ENCODE measurements at regions not wholly inside any gene's neighbourhood (a gene's known extent, or its start where the extent isn't known, plus 50 kb on each side); places are given as distances from the start of the nearest gene placed in this dataset.

DNA sequence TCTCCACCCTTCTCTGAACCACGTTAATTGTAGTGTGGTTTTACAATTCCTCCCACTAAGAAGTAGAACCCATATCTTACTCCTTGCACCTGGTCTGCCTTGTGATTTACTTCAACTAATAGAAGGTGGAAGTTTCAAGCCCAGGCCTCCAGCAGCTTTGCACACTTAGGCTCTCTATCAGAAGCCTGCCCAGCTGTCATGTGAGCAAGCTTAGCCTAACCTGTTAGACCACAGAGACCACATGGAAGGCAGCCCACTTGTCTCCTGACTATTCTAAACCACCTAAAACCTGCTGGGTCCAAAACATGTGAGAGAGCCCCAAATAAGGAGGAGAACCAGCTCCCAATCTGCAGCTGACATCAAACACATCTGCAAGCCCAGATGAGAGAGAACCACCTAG lies 127.6 kb upstream of the BTBD3 start:
- no peak for ATAC-seq
- no peak for TF ChIP-seq ZC3H10 (CRISPR knock-in tag; IDR thresholded peaks at IDR 0.05)
- TF ChIP-seq, protein P1, sequence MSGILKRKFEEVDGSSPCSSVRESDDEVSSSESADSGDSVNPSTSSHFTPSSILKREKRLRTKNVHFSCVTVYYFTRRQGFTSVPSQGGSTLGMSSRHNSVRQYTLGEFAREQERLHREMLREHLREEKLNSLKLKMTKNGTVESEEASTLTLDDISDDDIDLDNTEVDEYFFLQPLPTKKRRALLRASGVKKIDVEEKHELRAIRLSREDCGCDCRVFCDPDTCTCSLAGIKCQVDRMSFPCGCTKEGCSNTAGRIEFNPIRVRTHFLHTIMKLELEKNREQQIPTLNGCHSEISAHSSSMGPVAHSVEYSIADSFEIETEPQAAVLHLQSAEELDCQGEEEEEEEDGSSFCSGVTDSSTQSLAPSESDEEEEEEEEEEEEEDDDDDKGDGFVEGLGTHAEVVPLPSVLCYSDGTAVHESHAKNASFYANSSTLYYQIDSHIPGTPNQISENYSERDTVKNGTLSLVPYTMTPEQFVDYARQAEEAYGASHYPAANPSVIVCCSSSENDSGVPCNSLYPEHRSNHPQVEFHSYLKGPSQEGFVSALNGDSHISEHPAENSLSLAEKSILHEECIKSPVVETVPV (CRISPR knock-in tag; IDR thresholded peaks at IDR 0.05) = no peak

DNA sequence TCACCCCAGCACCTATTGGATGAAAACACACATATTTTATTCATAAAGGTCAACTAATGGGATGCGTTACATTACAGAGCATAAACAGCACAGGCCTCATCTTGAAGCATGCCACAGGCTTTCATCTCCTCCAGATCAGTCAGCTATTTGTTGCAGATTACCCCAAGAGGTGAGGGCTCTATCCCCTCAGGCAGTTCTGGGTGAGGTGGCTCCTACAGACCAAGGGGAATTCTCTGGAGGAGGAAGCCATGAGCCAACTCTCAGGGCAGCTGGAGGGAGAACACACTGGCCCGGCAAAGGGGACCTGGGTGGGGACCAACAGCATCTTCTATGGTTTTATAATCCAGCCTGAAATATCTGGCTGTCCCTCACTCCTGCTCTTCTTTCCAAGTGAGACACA lies 126.4 kb upstream of the BTBD3 start:
- ATAC-seq = no peak
- TF ChIP-seq GLIS3 (CRISPR knock-in tag; IDR thresholded peaks at IDR 0.05) (no peak), ZFP3 (CRISPR knock-in tag; IDR thresholded peaks at IDR 0.05) (no peak), ESRRG (CRISPR knock-in tag; IDR thresholded peaks at IDR 0.05) (no peak), TCF4 (CRISPR knock-in tag; IDR thresholded peaks at IDR 0.05; ENCODE audit: borderline replicate concordance) (no peak), OSR1 (CRISPR knock-in tag; IDR thresholded peaks at IDR 0.05) (no peak), ARNTL (CRISPR knock-in tag; IDR thresholded peaks at IDR 0.05; ENCODE audit: borderline replicate concordance, low read depth) (no peak), TOX (CRISPR knock-in tag; IDR thresholded peaks at IDR 0.05; ENCODE audit: borderline replicate concordance) (no peak), ZNF8 (CRISPR knock-in tag; IDR thresholded peaks at IDR 0.05) (no peak), PPARA (CRISPR knock-in tag; IDR thresholded peaks at IDR 0.05; ENCODE audit: borderline replicate concordance) (no peak), SNAI2 (CRISPR knock-in tag; IDR thresholded peaks at IDR 0.05) (no peak), CSDC2 (CRISPR knock-in tag; IDR thresholded peaks at IDR 0.05) (no peak), RARB (CRISPR knock-in tag; IDR thresholded peaks at IDR 0.05) (no peak), ZFP30 (CRISPR knock-in tag; IDR thresholded peaks at IDR 0.05) (no peak), ZC3H10 (CRISPR knock-in tag; IDR thresholded peaks at IDR 0.05) (no peak), BACH2 (CRISPR knock-in tag; IDR thresholded peaks at IDR 0.05; ENCODE audit: borderline replicate concordance) (no peak), ZNF565 (CRISPR knock-in tag; conservative IDR thresholded peaks at IDR 0.05; ENCODE audit: low read depth) (no peak)
- TF ChIP-seq, protein P2, sequence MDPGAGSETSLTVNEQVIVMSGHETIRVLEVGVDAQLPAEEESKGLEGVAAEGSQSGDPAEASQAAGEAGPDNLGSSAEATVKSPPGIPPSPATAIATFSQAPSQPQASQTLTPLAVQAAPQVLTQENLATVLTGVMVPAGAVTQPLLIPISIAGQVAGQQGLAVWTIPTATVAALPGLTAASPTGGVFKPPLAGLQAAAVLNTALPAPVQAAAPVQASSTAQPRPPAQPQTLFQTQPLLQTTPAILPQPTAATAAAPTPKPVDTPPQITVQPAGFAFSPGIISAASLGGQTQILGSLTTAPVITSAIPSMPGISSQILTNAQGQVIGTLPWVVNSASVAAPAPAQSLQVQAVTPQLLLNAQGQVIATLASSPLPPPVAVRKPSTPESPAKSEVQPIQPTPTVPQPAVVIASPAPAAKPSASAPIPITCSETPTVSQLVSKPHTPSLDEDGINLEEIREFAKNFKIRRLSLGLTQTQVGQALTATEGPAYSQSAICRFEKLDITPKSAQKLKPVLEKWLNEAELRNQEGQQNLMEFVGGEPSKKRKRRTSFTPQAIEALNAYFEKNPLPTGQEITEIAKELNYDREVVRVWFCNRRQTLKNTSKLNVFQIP (CRISPR knock-in tag; IDR thresholded peaks at IDR 0.05; ENCODE audit: borderline replicate concordance, low read depth) = no peak
- TF ChIP-seq, protein P3, sequence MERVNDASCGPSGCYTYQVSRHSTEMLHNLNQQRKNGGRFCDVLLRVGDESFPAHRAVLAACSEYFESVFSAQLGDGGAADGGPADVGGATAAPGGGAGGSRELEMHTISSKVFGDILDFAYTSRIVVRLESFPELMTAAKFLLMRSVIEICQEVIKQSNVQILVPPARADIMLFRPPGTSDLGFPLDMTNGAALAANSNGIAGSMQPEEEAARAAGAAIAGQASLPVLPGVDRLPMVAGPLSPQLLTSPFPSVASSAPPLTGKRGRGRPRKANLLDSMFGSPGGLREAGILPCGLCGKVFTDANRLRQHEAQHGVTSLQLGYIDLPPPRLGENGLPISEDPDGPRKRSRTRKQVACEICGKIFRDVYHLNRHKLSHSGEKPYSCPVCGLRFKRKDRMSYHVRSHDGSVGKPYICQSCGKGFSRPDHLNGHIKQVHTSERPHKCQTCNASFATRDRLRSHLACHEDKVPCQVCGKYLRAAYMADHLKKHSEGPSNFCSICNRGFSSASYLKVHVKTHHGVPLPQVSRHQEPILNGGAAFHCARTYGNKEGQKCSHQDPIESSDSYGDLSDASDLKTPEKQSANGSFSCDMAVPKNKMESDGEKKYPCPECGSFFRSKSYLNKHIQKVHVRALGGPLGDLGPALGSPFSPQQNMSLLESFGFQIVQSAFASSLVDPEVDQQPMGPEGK (CRISPR knock-in tag; IDR thresholded peaks at IDR 0.05; ENCODE audit: borderline replicate concordance) = no peak
- TF ChIP-seq, protein P4, sequence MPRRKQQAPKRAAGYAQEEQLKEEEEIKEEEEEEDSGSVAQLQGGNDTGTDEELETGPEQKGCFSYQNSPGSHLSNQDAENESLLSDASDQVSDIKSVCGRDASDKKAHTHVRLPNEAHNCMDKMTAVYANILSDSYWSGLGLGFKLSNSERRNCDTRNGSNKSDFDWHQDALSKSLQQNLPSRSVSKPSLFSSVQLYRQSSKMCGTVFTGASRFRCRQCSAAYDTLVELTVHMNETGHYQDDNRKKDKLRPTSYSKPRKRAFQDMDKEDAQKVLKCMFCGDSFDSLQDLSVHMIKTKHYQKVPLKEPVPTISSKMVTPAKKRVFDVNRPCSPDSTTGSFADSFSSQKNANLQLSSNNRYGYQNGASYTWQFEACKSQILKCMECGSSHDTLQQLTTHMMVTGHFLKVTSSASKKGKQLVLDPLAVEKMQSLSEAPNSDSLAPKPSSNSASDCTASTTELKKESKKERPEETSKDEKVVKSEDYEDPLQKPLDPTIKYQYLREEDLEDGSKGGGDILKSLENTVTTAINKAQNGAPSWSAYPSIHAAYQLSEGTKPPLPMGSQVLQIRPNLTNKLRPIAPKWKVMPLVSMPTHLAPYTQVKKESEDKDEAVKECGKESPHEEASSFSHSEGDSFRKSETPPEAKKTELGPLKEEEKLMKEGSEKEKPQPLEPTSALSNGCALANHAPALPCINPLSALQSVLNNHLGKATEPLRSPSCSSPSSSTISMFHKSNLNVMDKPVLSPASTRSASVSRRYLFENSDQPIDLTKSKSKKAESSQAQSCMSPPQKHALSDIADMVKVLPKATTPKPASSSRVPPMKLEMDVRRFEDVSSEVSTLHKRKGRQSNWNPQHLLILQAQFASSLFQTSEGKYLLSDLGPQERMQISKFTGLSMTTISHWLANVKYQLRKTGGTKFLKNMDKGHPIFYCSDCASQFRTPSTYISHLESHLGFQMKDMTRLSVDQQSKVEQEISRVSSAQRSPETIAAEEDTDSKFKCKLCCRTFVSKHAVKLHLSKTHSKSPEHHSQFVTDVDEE (CRISPR knock-in tag; IDR thresholded peaks at IDR 0.05) = no peak
- TF ChIP-seq, protein P1 (CRISPR knock-in tag; IDR thresholded peaks at IDR 0.05) = no peak

DNA sequence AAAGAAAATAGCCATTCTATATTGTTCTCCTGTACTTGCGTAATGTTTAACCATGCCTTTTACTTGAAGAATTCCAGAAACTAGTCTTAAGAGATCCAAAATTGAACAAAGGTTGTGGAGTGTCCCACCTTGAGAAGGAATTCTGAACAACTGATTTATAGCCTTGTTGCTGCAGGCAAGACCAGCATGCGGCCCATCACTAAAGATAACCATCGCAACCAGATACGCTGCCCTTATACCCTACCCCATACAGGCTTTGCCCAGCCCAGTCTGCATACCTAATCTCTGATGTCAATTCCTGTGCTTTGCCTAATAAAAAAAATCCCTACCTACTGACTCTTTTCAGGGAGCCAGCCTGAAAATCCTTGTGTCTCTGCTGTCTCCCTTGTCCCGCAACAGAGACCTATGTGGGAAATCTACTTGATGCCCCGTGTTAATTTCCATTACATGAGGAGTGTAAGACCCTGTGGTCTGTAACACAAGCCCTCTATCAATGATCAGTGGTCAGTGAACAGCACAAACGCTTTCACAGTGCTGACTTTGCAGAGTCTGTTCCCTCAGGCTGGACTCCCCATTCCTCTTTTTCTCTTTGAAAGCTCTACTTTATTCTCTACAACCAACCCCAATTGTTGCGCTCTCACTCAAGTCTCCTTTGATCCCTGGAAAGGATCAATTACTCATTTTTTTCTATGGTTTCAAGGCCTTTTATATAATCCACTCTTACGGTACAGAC lies 125.7 kb upstream of the BTBD3 start:
- TF ChIP-seq, protein P4 (CRISPR knock-in tag; IDR thresholded peaks at IDR 0.05) = no peak
- TF ChIP-seq, protein P5, sequence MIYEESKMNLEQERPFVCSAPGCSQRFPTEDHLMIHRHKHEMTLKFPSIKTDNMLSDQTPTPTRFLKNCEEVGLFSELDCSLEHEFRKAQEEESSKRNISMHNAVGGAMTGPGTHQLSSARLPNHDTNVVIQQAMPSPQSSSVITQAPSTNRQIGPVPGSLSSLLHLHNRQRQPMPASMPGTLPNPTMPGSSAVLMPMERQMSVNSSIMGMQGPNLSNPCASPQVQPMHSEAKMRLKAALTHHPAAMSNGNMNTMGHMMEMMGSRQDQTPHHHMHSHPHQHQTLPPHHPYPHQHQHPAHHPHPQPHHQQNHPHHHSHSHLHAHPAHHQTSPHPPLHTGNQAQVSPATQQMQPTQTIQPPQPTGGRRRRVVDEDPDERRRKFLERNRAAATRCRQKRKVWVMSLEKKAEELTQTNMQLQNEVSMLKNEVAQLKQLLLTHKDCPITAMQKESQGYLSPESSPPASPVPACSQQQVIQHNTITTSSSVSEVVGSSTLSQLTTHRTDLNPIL (CRISPR knock-in tag; IDR thresholded peaks at IDR 0.05; ENCODE audit: low read depth) = no peak
- TF ChIP-seq GLIS3 (CRISPR knock-in tag; IDR thresholded peaks at IDR 0.05) = 0 out of 2 replicates have a peak, but pooled peaks have one; percentile 48
- no peak for TF ChIP-seq ZNF8 (CRISPR knock-in tag; IDR thresholded peaks at IDR 0.05)
- TF ChIP-seq, protein P2 (CRISPR knock-in tag; IDR thresholded peaks at IDR 0.05; ENCODE audit: borderline replicate concordance, low read depth) = no peak
- TF ChIP-seq ISL1 (CRISPR knock-in tag; IDR thresholded peaks at IDR 0.05) = peak; percentile 81
- ATAC-seq = no peak
